Motor neuron (in vitro differentiated cells): ENCODE measurements at regions not wholly inside any gene's neighbourhood (a gene's known extent, or its start where the extent isn't known, plus 50 kb on each side); places are given as distances from the start of the nearest gene placed in this dataset.
A peak's percentile ranks its signal among the peaks of the same experiment; 100 is the strongest.

ENCODE experiments used
- ATAC-seq, 8 experiments: fragments of 200-7000 bp; cut with Tn5 transposase; replicated peaks in 6 of 8; 2 replicates each; pipeline ENCODE4 v1.8.0; 2021; ENCODE audit warnings: mild to moderate bottlenecking in 8 of 8, moderate library complexity in 8 of 8
- H3K27ac ChIP-seq, 2 donors: fragments of 250-450 bp; sonication (Bioruptor Pico); 2 replicates each; pipeline ENCODE4 v1.9.0; 2021; ENCODE audit warnings: antibody characterized with exemption in 2 of 2, mild to moderate bottlenecking in 2 of 2, moderate library complexity in 1 of 2
- H3K4me1 ChIP-seq, 2 donors: fragments of 250-450 bp; sonication (Bioruptor Pico); replicated peaks in 1 of 2; 2 replicates each; pipeline ENCODE4 v1.6.1; 2021; ENCODE audit warnings: antibody characterized with exemption in 2 of 2, mild to moderate bottlenecking in 2 of 2, moderate library complexity in 1 of 2
- H3K4me3 ChIP-seq, 5 donors: fragments of 250-450 bp; sonication (Bioruptor Pico); 2 replicates each; pipeline ENCODE4 v1.9.0; 2021; ENCODE audit warnings: antibody characterized with exemption in 5 of 5, mild to moderate bottlenecking in 5 of 5, moderate library complexity in 4 of 5
- WGBS, 10 experiments: fragments of 450-650 bp; shearing (Covaris generic); methylation state at CpG; one replicate each; pipeline ENCODE4 v1.0.0; 2022; 5-methylcytosine and 5-hydroxymethylcytosine counted together
- in situ Hi-C, 9 experiments: fragments of 400-800 bp; cut with MboI; loops; one replicate each; pipeline ENCODE4 v1.15.0; 2021; ENCODE audit warnings: low sequenced_read_pairs in 9 of 9, low pct_unique_long_range_greater_than_20kb in 2 of 9; ENCODE audit not compliant: unreplicated experiment in 9 of 9

GRCh38 chr2:146496248-146496647 is 1348.6 kb upstream of the ACVR2A start:
- whole genome bisulfite sequencing, 10 experiments = 25 to 100% (median 88%) methylated on average over 1 of the region's 1 CpG; no CpG with 5 or more reads in 1 of the 10 experiments
- Histone ChIP-seq H3K4me1 (no peaks in the 10 kb centered on the region), H3K27ac (no peak overlapping the region), H3K4me3 (no peak overlapping the region)
- ATAC-seq = no peak
- in situ Hi-C loops = no loop called here

DNA sequence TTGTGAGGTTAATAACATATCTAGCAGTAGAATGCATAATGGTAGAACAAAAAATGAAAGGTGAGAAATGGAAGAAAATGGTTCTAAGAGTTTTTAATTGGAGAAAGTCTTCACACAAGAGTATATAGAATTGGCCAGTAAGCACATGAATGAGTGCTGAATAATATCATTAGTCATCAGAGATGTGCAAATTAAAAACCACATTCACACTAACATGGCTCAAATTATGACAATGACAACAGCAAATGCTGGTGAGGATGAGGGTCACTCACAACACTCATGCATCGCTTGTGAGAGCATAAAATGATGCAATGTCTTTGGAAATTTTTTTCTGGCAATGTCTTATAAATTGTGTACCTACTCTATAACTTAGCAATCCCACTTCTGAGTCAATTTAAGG is 1355.4 kb upstream of the ACVR2A start:
- H3K4me3 ChIP-seq = no peak overlapping the region
- H3K4me1 ChIP-seq = no peaks in the 10 kb centered on the region
- H3K27ac ChIP-seq = no peak overlapping the region
- in situ Hi-C loops = no loop called here
- ATAC-seq = no peak
- WGBS, 10 experiments = 90 to 100% (median 100%) methylated on average over 1 of the region's 1 CpG; no CpG with 5 or more reads in 1 of the 10 experiments

GRCh38 chr2:146481629-146482028 is 1363.2 kb upstream of the ACVR2A start:
- WGBS, 10 experiments = 0 to 93% (median 17%) methylated on average over 1 of the region's 1 CpG; no CpG with 5 or more reads in 5 of the 10 experiments
- Histone ChIP-seq H3K4me1 (no peaks in the 10 kb centered on the region), H3K4me3 (no peak overlapping the region), H3K27ac (no peak overlapping the region)
- peak in 2 of 8 experiments; percentile 70 to 72 for ATAC-seq
- in situ Hi-C loops = no loop called here

DNA sequence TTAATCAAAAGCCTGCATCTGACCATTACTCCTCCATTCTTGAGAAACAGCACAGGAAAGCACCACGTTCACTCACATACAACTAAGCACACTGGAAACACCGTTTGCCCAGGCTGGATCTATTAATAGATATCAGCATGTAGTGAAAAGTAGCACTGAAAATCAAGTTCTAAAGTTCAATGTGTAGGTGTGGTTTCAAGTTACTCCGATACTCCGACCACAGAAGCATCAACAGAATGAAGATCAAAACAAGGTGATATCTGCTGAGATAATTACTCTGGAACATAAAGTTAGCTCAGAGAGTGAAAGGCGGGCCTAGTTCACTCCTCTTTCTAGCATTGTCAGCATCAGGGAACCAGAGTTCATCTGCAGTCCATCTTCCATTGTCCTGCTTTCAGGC is 1367.4 kb upstream of the ACVR2A start:
- no peak for ATAC-seq
- in situ Hi-C loops = no loop called here
- WGBS, 10 experiments = 0 to 100% (median 68%) methylated on average over 1 to 5 of the region's 5 CpGs

GRCh38 chr2:146468578-146468977 is 1376.3 kb upstream of the ACVR2A start:
- H3K4me1 ChIP-seq = peaks cover 2 to 9% of the 10 kb centered on the region in 2 donors
- in situ Hi-C loops = no loop called here
- ATAC-seq = no peak
- no peak overlapping the region for H3K27ac ChIP-seq
- H3K4me3 ChIP-seq = no peak overlapping the region
- 56 to 100% (median 90%) methylated on average over 3 of the region's 3 CpGs; no CpG with 5 or more reads in 1 of the 10 experiments for WGBS, 10 experiments

More for the DNA sequence above, 1367.4 kb upstream of the ACVR2A start:
- no peak overlapping the region for H3K4me3 ChIP-seq
- H3K27ac ChIP-seq = no peak overlapping the region
- H3K4me1 ChIP-seq = no peaks in the 10 kb centered on the region

GRCh38 chr2:146467425-146467824 is 1377.4 kb upstream of the ACVR2A start:
- Histone ChIP-seq H3K4me3 (no peak overlapping the region), H3K27ac (no peak overlapping the region), H3K4me1 (peaks cover 2 to 9% of the 10 kb centered on the region in 2 donors)
- in situ Hi-C loops = no loop called here
- 4 to 86% (median 59%) methylated on average over 1 to 3 of the region's 3 CpGs for WGBS, 10 experiments
- ATAC-seq = no peak

- peaks cover 0 to under 1% of the 10 kb centered on the region in 2 donors for H3K4me1 ChIP-seq
- H3K4me3 ChIP-seq = no peak overlapping the region
- WGBS, 10 experiments = 89 to 92% methylated on average over 3 to 4 of the region's 7 CpGs; no CpG with 5 or more reads in 8 of the 10 experiments
- in situ Hi-C loops = no loop called here
- H3K27ac ChIP-seq = no peak overlapping the region
- no peak for ATAC-seq
These were observed 1379.4 kb upstream of the ACVR2A start for GRCh38 chr2:146465460-146465859.

- Histone ChIP-seq H3K27ac (no peak overlapping the region), H3K4me1 (no peaks in the 10 kb centered on the region), H3K4me3 (no peak overlapping the region)
- in situ Hi-C loops = no loop called here
- ATAC-seq = no peak
These were observed 1383.8 kb upstream of the ACVR2A start for GRCh38 chr2:146461068-146461467.

- in situ Hi-C loops = no loop called here
- no peak overlapping the region for H3K27ac ChIP-seq
- H3K4me3 ChIP-seq = no peak overlapping the region
- ATAC-seq = no peak
- H3K4me1 ChIP-seq = no peaks in the 10 kb centered on the region
These were observed 1386.2 kb upstream of the ACVR2A start for GRCh38 chr2:146458585-146458984.

DNA sequence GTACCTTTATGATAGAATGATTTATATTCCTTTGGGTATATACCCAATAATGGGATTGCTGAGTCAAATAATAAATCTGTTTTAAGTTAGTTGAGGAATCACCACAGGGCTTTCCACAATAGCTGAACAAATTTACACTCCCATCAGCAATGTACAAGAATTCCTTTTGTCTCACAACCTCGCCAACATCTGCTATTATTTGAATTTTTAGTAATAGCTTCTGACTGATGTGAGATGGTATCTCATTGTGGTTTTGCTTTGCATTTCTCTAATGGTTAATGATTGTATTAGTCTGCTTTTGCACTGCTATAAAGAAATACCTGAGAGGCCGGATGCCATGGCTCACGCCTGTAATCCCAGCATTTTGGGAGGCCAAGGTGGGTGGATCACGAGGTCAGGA is 1387.6 kb upstream of the ACVR2A start:
- no peak for ATAC-seq
- H3K4me3 ChIP-seq = no peak overlapping the region
- WGBS, 10 experiments = 60 to 100% (median 100%) methylated on average over 1 to 3 of the region's 4 CpGs; no CpG with 5 or more reads in 2 of the 10 experiments
- in situ Hi-C loops = no loop called here
- H3K27ac ChIP-seq = no peak overlapping the region
- no peaks in the 10 kb centered on the region for H3K4me1 ChIP-seq

GRCh38 chr2:146455325-146455724 is 1389.5 kb upstream of the ACVR2A start:
- no peak for ATAC-seq
- 56 to 100% (median 100%) methylated on average over 1 of the region's 1 CpG; no CpG with 5 or more reads in 3 of the 10 experiments for WGBS, 10 experiments
- no peaks in the 10 kb centered on the region for H3K4me1 ChIP-seq
- H3K4me3 ChIP-seq = no peak overlapping the region
- H3K27ac ChIP-seq = no peak overlapping the region
- in situ Hi-C loops = no loop called here

- in situ Hi-C loops = no loop called here
- Histone ChIP-seq H3K27ac (no peak overlapping the region), H3K4me3 (no peak overlapping the region), H3K4me1 (no peaks in the 10 kb centered on the region)
- WGBS, 10 experiments = 20 to 100% (median 84%) methylated on average over 1 of the region's 1 CpG; no CpG with 5 or more reads in 2 of the 10 experiments
- no peak for ATAC-seq
These were observed 1392.9 kb upstream of the ACVR2A start for GRCh38 chr2:146451972-146452371.

- H3K4me3 ChIP-seq = no peak overlapping the region
- in situ Hi-C loops = no loop called here
- H3K4me1 ChIP-seq = no peaks in the 10 kb centered on the region
- H3K27ac ChIP-seq = no peak overlapping the region
- 0 to 95% (median 52%) methylated on average over 1 to 2 of the region's 2 CpGs; no CpG with 5 or more reads in 2 of the 10 experiments for WGBS, 10 experiments
- ATAC-seq = no peak
These were observed 1394.7 kb upstream of the ACVR2A start for GRCh38 chr2:146450131-146450530.

DNA sequence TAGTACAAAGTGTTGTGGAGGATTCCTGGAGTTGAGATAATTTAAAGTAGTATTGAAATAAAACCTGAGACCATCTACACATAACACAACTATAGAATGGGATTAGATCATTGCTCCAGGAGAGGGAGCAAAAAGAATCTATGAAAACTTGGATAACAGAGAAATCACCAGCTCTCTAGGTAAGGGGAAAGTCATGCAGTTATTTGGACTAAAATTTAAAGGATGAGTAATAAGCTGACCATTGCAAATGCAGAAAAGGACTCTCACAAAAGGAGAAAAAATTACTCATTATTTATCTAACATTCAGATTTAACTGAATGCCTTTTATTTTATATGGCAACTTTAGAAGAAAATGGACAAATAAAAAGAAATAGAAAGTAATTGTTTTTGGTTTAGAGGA is 1399.8 kb upstream of the ACVR2A start:
- Histone ChIP-seq H3K27ac (no peak overlapping the region), H3K4me3 (no peak overlapping the region), H3K4me1 (no peaks in the 10 kb centered on the region)
- in situ Hi-C loops = no loop called here
- ATAC-seq = no peak

DNA sequence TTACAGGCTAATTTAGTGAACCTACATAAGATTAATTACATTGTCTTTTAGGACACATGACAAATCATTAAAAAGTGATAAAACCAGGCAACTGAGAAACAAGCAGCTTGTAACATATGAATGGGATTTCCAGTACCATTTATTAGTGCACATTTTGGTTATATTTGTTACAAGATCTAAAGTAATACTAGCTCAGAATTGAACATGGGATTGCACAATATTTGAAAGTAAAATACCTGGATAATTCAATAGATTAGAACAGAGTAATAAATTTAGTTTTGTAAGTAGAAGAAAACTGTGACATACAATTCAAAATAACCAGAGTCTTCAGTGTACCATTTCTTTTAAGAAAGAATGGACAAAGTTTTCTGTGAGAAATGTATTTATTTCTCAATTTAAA is 1400.7 kb upstream of the ACVR2A start:
- no peak overlapping the region for H3K27ac ChIP-seq
- in situ Hi-C loops = no loop called here
- no peak for ATAC-seq
- H3K4me1 ChIP-seq = no peaks in the 10 kb centered on the region
- H3K4me3 ChIP-seq = no peak overlapping the region
